WTC11 (cell line): ENCODE measurements at regions not wholly inside any gene's neighbourhood (a gene's known extent, or its start where the extent isn't known, plus 50 kb on each side); places are given as distances from the start of the nearest gene placed in this dataset.

Experiments used
- ATAC-seq: fragments of 200-7000 bp; cut with Tn5 transposase; 2 replicates; pipeline ENCODE4 v1.10.0; 2021; ENCODE audit warnings: mild to moderate bottlenecking, moderate library complexity
- CTCF ChIA-PET: fragments of 300-600 bp; sonication (Branson Sonifier 250); formaldehyde crosslinking; loops from one replicate; lab custom pipeline; 2021; ENCODE audit warnings: antibody characterized with exemption; lab: Charles Lee
- POLR2A ChIA-PET: fragments of 350-600 bp; sonication (Branson Sonifier 250); formaldehyde crosslinking; loops from one replicate; lab custom pipeline; 2021; ENCODE audit warnings: antibody characterized with exemption; lab: Charles Lee
- DNase-seq: peaks from one replicate; pipeline ENCODE4 v3.0.0; 2021; ENCODE audit warnings: low spot score
- H3K27ac Mint-ChIP-seq: 2 replicates; pipeline ENCODE4 v1.8.0; 2021; ENCODE audit warnings: mixed read lengths
- H3K27me3 Mint-ChIP-seq: 2 replicates; pipeline ENCODE4 v1.8.0; 2021; ENCODE audit warnings: low read depth, mild to moderate bottlenecking, moderate library complexity, mixed read lengths
- H3K36me3 Mint-ChIP-seq: 2 replicates; pipeline ENCODE4 v1.8.0; 2021; ENCODE audit warnings: mixed read lengths
- H3K4me1 Mint-ChIP-seq: 2 replicates; pipeline ENCODE4 v1.8.0; 2022; ENCODE audit warnings: mixed read lengths
- H3K4me3 Mint-ChIP-seq: 2 replicates; pipeline ENCODE4 v1.8.0; 2021; ENCODE audit warnings: mild to moderate bottlenecking, moderate library complexity, mixed read lengths
- H3K9me3 Mint-ChIP-seq: 2 replicates; pipeline ENCODE4 v1.8.0; 2021; ENCODE audit warnings: mixed read lengths
- CREM ChIP-seq: sonication (generic); formaldehyde crosslinking; IDR thresholded peaks from 2 replicates; pipeline ENCODE4 v1.8.1; 2022; ENCODE audit warnings: mild to moderate bottlenecking, missing genetic modification reagents, moderate library complexity
- SP1 ChIP-seq: sonication (generic); formaldehyde crosslinking; conservative IDR thresholded peaks from 2 replicates; pipeline ENCODE4 v1.8.1; 2022; ENCODE audit warnings: missing genetic modification reagents
- TP53 ChIP-seq: sonication (generic); formaldehyde crosslinking; IDR thresholded peaks from 2 replicates; pipeline ENCODE4 v1.8.1; 2023; ENCODE audit warnings: mild to moderate bottlenecking, missing genetic modification reagents
- ZNF138 ChIP-seq: sonication (generic); formaldehyde crosslinking; conservative IDR thresholded peaks from 2 replicates; pipeline ENCODE4 v1.8.1; 2022; ENCODE audit warnings: mild to moderate bottlenecking, moderate library complexity, missing genetic modification reagents
- TF ChIP-seq, protein P1 (sequence below): sonication (generic); formaldehyde crosslinking; IDR thresholded peaks from 2 replicates; pipeline ENCODE4 v1.8.1; 2023; ENCODE audit warnings: mild to moderate bottlenecking, missing genetic modification reagents, borderline replicate concordance
- TF ChIP-seq, protein P2 (sequence below): sonication (generic); formaldehyde crosslinking; IDR thresholded peaks from 2 replicates; pipeline ENCODE4 v1.8.0; 2023; ENCODE audit warnings: mild to moderate bottlenecking, missing genetic modification reagents
- TF ChIP-seq, protein P3 (sequence below): sonication (generic); formaldehyde crosslinking; IDR thresholded peaks from 2 replicates; pipeline ENCODE4 v1.8.0; 2022; ENCODE audit warnings: mild to moderate bottlenecking, missing genetic modification reagents
- TF ChIP-seq, protein P4 (sequence below): fragments of 250-450 bp; sonication (Bioruptor Pico); IDR thresholded peaks from 2 replicates; pipeline ENCODE4 v1.9.0; 2021; ENCODE audit warnings: mild to moderate bottlenecking
- TF ChIP-seq, protein P5 (sequence below): fragments of 250-450 bp; sonication (Bioruptor Pico); IDR thresholded peaks from 2 replicates; pipeline ENCODE4 v1.9.0; 2021; ENCODE audit warnings: mild to moderate bottlenecking
- TF ChIP-seq, protein P6 (sequence below): sonication (generic); formaldehyde crosslinking; IDR thresholded peaks from 2 replicates; pipeline ENCODE4 v1.8.1; 2023; ENCODE audit warnings: mild to moderate bottlenecking, moderate library complexity, missing genetic modification reagents
- TF ChIP-seq, protein P7 (sequence below): sonication (generic); formaldehyde crosslinking; IDR thresholded peaks from 2 replicates; pipeline ENCODE4 v1.8.1; 2022; ENCODE audit warnings: low read depth, mild to moderate bottlenecking, moderate library complexity, missing genetic modification reagents, borderline replicate concordance
- TF ChIP-seq, protein P8 (sequence below): sonication (generic); formaldehyde crosslinking; IDR thresholded peaks from 2 replicates; pipeline ENCODE4 v1.8.0; 2022; ENCODE audit warnings: missing genetic modification reagents

DNA sequence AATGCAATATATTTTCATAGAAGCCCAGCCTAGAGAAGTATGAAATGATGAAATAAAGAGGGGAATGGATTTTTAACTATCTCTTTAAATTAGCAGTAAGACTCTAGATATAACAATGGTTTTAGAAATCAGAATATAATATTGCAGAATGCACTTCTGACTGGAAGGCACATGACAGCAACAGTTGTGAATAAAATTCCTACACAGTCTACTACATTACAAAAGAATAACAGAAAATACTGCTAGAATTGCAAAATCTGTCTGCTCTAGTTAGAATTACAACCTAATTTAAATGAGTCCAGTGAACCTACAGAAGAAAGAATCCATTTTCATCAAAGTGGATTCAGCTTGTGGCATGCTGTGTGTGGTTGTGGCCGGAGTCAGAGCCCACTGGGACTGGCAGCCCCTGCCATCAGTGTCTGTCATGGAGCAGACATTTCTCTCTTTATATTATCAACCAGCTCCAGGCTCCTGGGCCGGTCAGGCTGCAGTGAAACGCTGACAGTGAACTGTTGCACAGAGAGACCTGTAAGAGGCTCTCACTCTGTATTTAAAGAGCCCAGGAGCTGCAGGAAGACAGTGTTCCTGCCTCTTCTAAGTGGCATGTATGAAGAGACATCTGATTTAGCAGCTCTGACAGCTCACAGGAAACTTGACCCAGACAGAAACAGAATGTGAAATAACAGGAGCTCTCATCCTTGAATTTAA lies 1523.8 kb upstream of the CADM2 start:
- Mint-ChIP-seq H3K4me1 (peaks cover 9% of the 10 kb centered on the region), H3K27ac (no peak overlapping the region), H3K27me3 (no peaks in the 10 kb centered on the region), H3K36me3 (no peaks in the 10 kb centered on the region), H3K4me3 (no peak overlapping the region), H3K9me3 (no peaks in the 10 kb centered on the region)
- TF ChIP-seq, protein P1, sequence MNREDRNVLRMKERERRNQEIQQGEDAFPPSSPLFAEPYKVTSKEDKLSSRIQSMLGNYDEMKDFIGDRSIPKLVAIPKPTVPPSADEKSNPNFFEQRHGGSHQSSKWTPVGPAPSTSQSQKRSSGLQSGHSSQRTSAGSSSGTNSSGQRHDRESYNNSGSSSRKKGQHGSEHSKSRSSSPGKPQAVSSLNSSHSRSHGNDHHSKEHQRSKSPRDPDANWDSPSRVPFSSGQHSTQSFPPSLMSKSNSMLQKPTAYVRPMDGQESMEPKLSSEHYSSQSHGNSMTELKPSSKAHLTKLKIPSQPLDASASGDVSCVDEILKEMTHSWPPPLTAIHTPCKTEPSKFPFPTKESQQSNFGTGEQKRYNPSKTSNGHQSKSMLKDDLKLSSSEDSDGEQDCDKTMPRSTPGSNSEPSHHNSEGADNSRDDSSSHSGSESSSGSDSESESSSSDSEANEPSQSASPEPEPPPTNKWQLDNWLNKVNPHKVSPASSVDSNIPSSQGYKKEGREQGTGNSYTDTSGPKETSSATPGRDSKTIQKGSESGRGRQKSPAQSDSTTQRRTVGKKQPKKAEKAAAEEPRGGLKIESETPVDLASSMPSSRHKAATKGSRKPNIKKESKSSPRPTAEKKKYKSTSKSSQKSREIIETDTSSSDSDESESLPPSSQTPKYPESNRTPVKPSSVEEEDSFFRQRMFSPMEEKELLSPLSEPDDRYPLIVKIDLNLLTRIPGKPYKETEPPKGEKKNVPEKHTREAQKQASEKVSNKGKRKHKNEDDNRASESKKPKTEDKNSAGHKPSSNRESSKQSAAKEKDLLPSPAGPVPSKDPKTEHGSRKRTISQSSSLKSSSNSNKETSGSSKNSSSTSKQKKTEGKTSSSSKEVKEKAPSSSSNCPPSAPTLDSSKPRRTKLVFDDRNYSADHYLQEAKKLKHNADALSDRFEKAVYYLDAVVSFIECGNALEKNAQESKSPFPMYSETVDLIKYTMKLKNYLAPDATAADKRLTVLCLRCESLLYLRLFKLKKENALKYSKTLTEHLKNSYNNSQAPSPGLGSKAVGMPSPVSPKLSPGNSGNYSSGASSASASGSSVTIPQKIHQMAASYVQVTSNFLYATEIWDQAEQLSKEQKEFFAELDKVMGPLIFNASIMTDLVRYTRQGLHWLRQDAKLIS (CRISPR knock-in tag), result no peak
- no peak for TF ChIP-seq ZNF138 (CRISPR knock-in tag)
- TF ChIP-seq, protein P2, sequence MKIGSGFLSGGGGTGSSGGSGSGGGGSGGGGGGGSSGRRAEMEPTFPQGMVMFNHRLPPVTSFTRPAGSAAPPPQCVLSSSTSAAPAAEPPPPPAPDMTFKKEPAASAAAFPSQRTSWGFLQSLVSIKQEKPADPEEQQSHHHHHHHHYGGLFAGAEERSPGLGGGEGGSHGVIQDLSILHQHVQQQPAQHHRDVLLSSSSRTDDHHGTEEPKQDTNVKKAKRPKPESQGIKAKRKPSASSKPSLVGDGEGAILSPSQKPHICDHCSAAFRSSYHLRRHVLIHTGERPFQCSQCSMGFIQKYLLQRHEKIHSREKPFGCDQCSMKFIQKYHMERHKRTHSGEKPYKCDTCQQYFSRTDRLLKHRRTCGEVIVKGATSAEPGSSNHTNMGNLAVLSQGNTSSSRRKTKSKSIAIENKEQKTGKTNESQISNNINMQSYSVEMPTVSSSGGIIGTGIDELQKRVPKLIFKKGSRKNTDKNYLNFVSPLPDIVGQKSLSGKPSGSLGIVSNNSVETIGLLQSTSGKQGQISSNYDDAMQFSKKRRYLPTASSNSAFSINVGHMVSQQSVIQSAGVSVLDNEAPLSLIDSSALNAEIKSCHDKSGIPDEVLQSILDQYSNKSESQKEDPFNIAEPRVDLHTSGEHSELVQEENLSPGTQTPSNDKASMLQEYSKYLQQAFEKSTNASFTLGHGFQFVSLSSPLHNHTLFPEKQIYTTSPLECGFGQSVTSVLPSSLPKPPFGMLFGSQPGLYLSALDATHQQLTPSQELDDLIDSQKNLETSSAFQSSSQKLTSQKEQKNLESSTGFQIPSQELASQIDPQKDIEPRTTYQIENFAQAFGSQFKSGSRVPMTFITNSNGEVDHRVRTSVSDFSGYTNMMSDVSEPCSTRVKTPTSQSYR (CRISPR knock-in tag), result no peak
- TF ChIP-seq, protein P3, sequence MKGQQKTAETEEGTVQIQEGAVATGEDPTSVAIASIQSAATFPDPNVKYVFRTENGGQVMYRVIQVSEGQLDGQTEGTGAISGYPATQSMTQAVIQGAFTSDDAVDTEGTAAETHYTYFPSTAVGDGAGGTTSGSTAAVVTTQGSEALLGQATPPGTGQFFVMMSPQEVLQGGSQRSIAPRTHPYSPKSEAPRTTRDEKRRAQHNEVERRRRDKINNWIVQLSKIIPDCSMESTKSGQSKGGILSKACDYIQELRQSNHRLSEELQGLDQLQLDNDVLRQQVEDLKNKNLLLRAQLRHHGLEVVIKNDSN (CRISPR knock-in tag), result no peak
- ChIA-PET POLR2A (no interaction called here), CTCF (no interaction called here)
- ATAC-seq (peak; percentile 69), DNase-seq (no peak)

DNA sequence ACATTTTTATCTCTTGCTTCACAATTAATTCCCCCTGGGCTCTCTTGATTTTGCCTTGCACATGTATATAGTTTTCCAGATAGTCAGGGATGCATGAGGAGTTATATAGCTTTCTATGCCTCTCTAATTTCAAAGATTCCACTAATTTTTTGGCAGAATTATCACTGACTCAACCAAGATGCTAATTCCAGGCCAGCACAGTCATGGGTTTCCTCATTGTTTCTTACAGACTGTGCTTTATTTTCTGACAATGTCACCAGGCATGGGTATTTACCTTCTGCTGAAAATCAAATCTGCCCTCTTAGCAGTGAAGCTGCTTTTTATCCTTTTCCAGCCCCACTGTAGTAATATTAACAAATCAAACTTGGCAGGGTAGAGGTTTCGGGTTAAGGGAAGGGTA lies 1520.6 kb upstream of the CADM2 start:
- POLR2A ChIA-PET, result no interaction called here
- Mint-ChIP-seq H3K4me1 (peaks cover 12% of the 10 kb centered on the region), H3K27me3 (no peaks in the 10 kb centered on the region), H3K9me3 (peaks cover 13% of the 10 kb centered on the region; the same call in 1 of the 2 replicates), H3K36me3 (no peaks in the 10 kb centered on the region; the same call in 1 of the 2 replicates), H3K27ac (no peak overlapping the region), H3K4me3 (no peak overlapping the region)
- ATAC-seq (no peak), DNase-seq (no peak)
- CTCF ChIA-PET, result interaction anchor here (0.6 kb wide), 1 partner anchor 803 kb away, joined by 4 read pairs; no protein-coding TSS in a partner anchor
- TF ChIP-seq, protein P4, sequence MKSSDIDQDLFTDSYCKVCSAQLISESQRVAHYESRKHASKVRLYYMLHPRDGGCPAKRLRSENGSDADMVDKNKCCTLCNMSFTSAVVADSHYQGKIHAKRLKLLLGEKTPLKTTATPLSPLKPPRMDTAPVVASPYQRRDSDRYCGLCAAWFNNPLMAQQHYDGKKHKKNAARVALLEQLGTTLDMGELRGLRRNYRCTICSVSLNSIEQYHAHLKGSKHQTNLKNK (CRISPR knock-in tag), result no peak
- TF ChIP-seq, protein P5, sequence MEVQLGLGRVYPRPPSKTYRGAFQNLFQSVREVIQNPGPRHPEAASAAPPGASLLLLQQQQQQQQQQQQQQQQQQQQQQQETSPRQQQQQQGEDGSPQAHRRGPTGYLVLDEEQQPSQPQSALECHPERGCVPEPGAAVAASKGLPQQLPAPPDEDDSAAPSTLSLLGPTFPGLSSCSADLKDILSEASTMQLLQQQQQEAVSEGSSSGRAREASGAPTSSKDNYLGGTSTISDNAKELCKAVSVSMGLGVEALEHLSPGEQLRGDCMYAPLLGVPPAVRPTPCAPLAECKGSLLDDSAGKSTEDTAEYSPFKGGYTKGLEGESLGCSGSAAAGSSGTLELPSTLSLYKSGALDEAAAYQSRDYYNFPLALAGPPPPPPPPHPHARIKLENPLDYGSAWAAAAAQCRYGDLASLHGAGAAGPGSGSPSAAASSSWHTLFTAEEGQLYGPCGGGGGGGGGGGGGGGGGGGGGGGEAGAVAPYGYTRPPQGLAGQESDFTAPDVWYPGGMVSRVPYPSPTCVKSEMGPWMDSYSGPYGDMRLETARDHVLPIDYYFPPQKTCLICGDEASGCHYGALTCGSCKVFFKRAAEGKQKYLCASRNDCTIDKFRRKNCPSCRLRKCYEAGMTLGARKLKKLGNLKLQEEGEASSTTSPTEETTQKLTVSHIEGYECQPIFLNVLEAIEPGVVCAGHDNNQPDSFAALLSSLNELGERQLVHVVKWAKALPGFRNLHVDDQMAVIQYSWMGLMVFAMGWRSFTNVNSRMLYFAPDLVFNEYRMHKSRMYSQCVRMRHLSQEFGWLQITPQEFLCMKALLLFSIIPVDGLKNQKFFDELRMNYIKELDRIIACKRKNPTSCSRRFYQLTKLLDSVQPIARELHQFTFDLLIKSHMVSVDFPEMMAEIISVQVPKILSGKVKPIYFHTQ, result no peak
- TF ChIP-seq, protein P6, sequence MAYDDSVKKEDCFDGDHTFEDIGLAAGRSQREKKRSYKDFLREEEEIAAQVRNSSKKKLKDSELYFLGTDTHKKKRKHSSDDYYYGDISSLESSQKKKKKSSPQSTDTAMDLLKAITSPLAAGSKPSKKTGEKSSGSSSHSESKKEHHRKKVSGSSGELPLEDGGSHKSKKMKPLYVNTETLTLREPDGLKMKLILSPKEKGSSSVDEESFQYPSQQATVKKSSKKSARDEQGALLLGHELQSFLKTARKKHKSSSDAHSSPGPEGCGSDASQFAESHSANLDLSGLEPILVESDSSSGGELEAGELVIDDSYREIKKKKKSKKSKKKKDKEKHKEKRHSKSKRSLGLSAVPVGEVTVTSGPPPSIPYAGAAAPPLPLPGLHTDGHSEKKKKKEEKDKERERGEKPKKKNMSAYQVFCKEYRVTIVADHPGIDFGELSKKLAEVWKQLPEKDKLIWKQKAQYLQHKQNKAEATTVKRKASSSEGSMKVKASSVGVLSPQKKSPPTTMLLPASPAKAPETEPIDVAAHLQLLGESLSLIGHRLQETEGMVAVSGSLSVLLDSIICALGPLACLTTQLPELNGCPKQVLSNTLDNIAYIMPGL, result no peak
- no peak for TF ChIP-seq SP1 (CRISPR knock-in tag)
- TF ChIP-seq, protein P7, sequence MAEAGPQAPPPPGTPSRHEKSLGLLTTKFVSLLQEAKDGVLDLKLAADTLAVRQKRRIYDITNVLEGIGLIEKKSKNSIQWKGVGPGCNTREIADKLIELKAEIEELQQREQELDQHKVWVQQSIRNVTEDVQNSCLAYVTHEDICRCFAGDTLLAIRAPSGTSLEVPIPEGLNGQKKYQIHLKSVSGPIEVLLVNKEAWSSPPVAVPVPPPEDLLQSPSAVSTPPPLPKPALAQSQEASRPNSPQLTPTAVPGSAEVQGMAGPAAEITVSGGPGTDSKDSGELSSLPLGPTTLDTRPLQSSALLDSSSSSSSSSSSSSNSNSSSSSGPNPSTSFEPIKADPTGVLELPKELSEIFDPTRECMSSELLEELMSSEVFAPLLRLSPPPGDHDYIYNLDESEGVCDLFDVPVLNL (CRISPR knock-in tag), result no peak
- TF ChIP-seq TP53 (CRISPR knock-in tag), result no peak
- TF ChIP-seq, protein P8, sequence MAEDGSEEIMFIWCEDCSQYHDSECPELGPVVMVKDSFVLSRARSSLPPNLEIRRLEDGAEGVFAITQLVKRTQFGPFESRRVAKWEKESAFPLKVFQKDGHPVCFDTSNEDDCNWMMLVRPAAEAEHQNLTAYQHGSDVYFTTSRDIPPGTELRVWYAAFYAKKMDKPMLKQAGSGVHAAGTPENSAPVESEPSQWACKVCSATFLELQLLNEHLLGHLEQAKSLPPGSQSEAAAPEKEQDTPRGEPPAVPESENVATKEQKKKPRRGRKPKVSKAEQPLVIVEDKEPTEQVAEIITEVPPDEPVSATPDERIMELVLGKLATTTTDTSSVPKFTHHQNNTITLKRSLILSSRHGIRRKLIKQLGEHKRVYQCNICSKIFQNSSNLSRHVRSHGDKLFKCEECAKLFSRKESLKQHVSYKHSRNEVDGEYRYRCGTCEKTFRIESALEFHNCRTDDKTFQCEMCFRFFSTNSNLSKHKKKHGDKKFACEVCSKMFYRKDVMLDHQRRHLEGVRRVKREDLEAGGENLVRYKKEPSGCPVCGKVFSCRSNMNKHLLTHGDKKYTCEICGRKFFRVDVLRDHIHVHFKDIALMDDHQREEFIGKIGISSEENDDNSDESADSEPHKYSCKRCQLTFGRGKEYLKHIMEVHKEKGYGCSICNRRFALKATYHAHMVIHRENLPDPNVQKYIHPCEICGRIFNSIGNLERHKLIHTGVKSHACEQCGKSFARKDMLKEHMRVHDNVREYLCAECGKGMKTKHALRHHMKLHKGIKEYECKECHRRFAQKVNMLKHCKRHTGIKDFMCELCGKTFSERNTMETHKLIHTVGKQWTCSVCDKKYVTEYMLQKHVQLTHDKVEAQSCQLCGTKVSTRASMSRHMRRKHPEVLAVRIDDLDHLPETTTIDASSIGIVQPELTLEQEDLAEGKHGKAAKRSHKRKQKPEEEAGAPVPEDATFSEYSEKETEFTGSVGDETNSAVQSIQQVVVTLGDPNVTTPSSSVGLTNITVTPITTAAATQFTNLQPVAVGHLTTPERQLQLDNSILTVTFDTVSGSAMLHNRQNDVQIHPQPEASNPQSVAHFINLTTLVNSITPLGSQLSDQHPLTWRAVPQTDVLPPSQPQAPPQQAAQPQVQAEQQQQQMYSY (CRISPR knock-in tag), result no peak
- TF ChIP-seq CREM, result no peak
